Ectodermal cell (in vitro differentiated cells): ENCODE measurements at regions not wholly inside any gene's neighbourhood (a gene's known extent, or its start where the extent isn't known, plus 50 kb on each side); places are given as distances from the start of the nearest gene placed in this dataset.
"Not testable (repeated sequence)": the region's sequence is repeated elsewhere in the genome, so short reads cannot be mapped to it uniquely, and the experiment has no call there.

ENCODE experiments used
- H3K27ac ChIP-seq: 2 replicates; pipeline ENCODE4 v1.7.0; 2013; ENCODE audit warnings: mild to moderate bottlenecking, low read depth, low read length; ENCODE audit not compliant: insufficient read depth, poor library complexity, severe bottlenecking
- H3K27me3 ChIP-seq: 2 replicates; pipeline ENCODE4 v1.7.0; 2013; ENCODE audit warnings: mild to moderate bottlenecking, low read length; ENCODE audit not compliant: insufficient read depth, control insufficient read depth, poor library complexity, severe bottlenecking
- H3K36me3 ChIP-seq: one replicate; pipeline ENCODE4 v1.7.0; 2013; ENCODE audit warnings: low read length; ENCODE audit not compliant: control insufficient read depth, insufficient read depth
- H3K4me1 ChIP-seq: one replicate; pipeline ENCODE4 v1.7.0; 2013; ENCODE audit warnings: low read length; ENCODE audit not compliant: control insufficient read depth, insufficient read depth
- H3K4me3 ChIP-seq: 2 replicates; pipeline ENCODE4 v1.7.0; 2013; ENCODE audit warnings: low read depth, low read length, control low read depth; ENCODE audit not compliant: insufficient read depth
- H3K9me3 ChIP-seq: 2 replicates; pipeline ENCODE4 v1.7.0; 2013; ENCODE audit warnings: mild to moderate bottlenecking, low read length, moderate library complexity; ENCODE audit not compliant: control insufficient read depth
- WGBS, 2 experiments: methylation state at CpG; one replicate each; pipeline ENCODE4 v1.1.7; 2013; ENCODE audit warnings: missing lambda C conversion rate in 2 of 2; 5-methylcytosine and 5-hydroxymethylcytosine counted together

DNA sequence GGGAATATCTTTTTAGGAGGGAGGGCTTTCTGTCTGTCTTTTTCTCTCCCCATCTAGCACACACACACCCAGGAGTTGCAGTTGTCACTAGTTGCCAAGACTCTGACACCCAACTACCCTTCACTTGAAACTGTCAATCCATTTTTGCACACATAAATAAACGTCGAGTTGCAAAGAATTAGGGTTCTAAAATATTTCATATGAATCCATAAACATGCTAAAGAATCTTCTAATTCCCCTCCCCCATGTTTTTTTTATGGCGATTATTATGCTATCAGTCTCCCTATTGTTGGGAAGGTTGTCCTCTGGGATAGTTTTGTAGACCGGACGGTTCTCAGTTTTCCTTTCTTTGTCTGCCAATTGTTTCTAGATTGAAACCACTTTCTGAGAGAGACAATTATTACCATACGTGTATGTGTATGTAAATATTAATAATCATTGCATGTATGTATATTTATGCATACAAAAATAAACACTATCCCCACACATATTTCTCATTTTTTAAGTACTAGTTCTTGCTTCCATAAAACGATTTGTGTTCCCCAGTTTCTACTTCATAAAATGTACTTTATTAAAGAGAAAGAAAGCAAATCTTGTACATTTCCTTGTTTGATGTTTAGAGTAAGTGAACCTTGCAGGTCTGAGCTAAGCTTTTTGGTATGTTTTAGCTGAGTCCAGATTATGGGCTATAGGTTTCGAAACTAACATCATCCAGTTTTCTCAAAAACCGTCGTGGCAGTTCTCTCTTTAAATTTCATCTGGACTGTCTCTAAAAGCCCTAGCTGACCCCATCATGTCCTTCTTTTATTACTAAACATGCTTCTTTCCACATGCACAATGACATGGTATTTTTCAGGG, 165.0 kb upstream of the MPDZ start:
- Histone ChIP-seq H3K9me3 (no peaks in the 10 kb centered on the region), H3K4me1 (no peaks in the 10 kb centered on the region), H3K4me3 (no peak overlapping the region), H3K27me3 (no peaks in the 10 kb centered on the region), H3K36me3 (no peaks in the 10 kb centered on the region), H3K27ac (no peak overlapping the region)
- 82 to 93% methylated on average over 7 to 9 of the region's 10 CpGs for WGBS, 2 experiments

DNA sequence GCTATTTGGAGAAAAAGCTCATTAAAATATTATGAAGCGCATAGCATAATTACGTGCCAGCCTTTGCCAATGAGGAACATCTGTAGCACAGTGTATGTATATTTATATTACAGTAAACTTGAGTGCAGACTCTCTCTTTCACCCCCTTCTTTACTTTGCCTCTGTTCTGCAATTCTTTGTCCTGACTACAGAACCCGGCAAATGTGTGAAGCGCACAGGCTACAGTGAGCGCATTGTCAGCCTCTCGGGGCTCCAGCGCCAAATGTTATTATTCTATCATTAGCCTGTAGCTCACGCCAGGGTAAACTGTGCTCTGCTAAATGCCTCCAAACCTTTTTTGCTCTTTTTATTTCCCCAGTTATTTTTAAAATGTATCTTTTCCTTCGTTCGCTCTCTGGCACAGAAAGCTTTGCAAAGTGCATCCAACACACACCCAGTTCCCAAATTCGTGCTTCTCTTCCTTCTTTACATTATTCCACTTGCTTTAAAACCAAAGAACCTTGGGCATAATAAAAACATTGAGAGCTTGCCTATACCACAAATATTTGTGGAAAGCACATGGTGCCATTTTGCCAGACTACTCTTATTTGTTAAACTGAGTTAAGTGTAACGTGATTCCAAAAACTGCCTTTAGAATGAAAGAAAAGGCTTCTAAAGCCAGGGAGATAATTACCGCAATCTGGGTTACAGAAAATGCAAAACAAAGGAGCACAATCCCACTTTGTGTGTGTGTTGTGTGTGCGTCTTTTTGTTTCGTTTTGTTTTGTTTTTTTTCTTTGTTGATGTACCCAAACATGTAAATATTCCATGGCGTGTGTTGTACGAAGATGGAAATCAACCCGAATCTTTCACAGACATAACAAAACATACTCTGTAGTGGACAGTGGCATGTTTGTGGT, 164.1 kb upstream of the MPDZ start:
- Histone ChIP-seq H3K36me3 (no peaks in the 10 kb centered on the region), H3K4me3 (no peak overlapping the region), H3K4me1 (no peaks in the 10 kb centered on the region), H3K27ac (no peak overlapping the region), H3K9me3 (no peaks in the 10 kb centered on the region), H3K27me3 (no peaks in the 10 kb centered on the region)
- WGBS, 2 experiments = 88 to 90% methylated on average over 13 to 15 of the region's 18 CpGs

DNA sequence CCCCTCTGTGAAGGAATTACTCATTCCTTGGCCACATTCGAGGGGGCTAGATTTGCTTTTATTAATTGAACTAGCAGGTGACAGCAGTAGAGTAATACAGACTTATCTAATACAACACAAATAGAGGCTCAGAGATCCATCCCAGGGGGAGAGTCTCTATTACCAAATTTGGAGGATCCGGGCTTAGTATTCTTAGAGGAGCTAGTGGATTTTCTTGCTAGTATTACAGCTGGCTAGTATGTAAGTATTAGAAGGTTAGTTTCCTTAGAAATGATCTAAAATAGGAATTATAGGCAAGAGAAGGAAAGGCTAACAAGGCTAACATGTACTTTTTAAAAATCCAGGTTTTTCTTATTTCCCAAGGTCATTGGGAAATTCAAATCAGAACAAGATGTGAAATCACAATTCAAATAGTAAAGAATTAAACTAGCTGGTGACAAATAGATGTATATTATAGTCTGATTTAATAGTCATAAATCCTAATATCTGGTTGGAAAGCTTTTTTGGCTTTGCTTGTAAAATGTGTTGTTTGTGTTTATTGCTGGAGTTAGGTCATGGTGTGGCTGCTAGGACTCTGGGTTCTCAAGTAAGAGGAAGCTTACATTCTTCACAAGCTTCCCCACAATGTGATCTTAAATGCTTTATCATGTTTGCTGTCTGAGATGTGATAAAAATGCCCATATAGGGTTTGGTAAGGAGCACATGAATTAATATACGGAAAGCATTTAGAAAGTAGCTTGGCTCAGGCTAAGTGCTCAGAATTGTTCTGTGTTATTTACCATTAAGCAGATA, 160.4 kb upstream of the MPDZ start:
- Histone ChIP-seq H3K36me3 (no peaks in the 10 kb centered on the region), H3K4me1 (no peaks in the 10 kb centered on the region), H3K27me3 (no peaks in the 10 kb centered on the region), H3K27ac (no peak overlapping the region), H3K4me3 (no peak overlapping the region), H3K9me3 (no peaks in the 10 kb centered on the region)
- 89 to 94% methylated on average over 2 to 3 of the region's 3 CpGs for WGBS, 2 experiments

- Histone ChIP-seq H3K27me3 (no peaks in the 10 kb centered on the region), H3K4me1 (no peaks in the 10 kb centered on the region), H3K36me3 (no peaks in the 10 kb centered on the region), H3K9me3 (no peaks in the 10 kb centered on the region), H3K27ac (no peak overlapping the region), H3K4me3 (no peak overlapping the region)
- WGBS, 2 experiments = 88 to 100% methylated on average over 1 of the region's 1 CpG
Measured at GRCh38 chr9:13437866-13438265, 158.4 kb upstream of the MPDZ start.

DNA sequence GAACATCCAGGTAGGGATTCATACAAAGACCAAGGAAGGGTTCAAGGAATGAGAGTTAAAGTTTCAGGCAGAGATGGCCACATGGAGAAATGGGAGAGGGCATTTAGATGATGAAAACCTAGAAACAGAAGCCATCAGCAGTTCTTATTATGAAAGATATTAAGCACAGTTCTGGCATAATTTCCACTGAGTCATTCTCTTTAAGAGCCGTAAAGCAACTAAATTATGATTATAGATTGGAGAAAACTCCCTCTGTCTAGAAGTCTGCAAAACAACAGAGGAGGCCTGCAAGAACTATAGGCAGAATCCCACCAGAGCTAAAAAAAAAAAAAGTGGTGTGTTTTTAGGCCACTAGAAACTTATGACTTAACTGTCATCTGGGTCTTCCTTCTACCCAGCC, 157.1 kb upstream of the MPDZ start:
- H3K4me1 ChIP-seq = no peaks in the 10 kb centered on the region
- WGBS, 2 experiments = 93 to 100% methylated on average over 1 of the region's 1 CpG
- no peak overlapping the region for H3K27ac ChIP-seq
- H3K36me3 ChIP-seq = no peaks in the 10 kb centered on the region
- H3K9me3 ChIP-seq = no peaks in the 10 kb centered on the region
- H3K27me3 ChIP-seq = no peaks in the 10 kb centered on the region
- no peak overlapping the region for H3K4me3 ChIP-seq

DNA sequence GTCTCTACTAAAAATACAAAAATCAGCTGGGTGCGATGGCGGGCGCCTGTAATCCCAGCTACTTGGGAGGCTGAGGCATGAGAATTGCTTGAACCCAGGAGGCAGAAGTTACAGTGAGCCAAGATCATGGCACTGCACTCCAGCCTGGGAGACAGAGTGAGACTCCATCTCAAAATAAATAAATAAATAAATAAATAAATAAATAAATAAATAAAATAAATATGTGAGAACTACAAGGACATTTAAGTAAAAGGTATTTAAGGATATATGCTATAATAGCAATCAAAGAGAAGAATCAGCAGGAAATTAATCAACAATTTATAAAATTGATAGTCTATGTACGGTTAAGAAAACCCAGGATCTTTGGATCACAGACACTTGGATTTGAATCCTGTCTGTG, 154.0 kb upstream of the MPDZ start:
- H3K36me3 ChIP-seq, H3K4me1 ChIP-seq, H3K9me3 ChIP-seq, H3K4me3 ChIP-seq, H3K27ac ChIP-seq, H3K27me3 ChIP-seq: not testable (repeated sequence)
- WGBS, 2 experiments = 94 to 99% methylated on average over 4 of the region's 4 CpGs

DNA sequence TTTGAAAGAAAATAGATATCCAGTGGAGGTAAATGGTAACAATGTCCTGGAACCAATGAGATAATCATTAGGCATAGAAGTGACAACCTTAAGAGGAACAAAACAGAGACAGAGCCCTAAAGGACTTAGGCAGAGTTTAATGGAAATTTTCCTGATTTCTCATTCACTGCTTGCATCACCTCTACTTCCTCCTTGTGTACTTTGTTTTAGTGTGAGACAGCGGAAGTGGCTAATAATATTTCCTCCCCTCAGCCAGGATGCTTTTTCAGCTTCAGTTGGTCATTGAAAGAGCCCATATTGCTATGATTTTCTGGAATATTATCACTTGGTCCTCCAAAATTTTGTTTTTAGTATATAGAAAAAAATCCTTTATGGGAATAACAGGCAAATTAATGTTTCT, 153.4 kb upstream of the MPDZ start:
- 100% methylated on average over 1 of the region's 1 CpG for WGBS, 2 experiments

DNA sequence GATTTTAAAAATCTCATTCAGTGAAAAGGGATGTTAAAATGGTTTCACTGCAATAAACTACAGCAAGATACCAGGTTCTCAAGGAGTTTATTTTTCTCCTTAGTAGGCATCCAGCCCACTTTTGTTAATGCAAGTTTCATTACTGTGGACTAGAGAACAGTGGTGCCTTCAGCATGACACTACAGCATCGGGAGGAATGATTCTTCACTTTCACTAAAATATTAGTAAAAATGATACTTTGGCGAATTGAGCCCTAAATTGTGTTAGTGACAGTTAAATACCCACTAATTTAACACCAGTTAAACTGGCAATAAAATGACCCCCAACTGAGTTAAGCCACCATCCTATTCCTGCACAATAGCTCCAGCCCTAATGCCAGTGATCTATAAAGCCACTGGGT, 152.2 kb upstream of the MPDZ start:
- Histone ChIP-seq H3K4me3 (no peak overlapping the region), H3K27me3 (no peaks in the 10 kb centered on the region), H3K4me1 (peaks cover 4% of the 10 kb centered on the region), H3K36me3 (no peaks in the 10 kb centered on the region), H3K9me3 (no peaks in the 10 kb centered on the region), H3K27ac (no peak overlapping the region)
- WGBS, 2 experiments = 94 to 100% methylated on average over 1 to 2 of the region's 2 CpGs

More for the DNA sequence above, 153.4 kb upstream of the MPDZ start:
- Histone ChIP-seq H3K4me1 (peaks cover 4% of the 10 kb centered on the region), H3K27me3 (no peaks in the 10 kb centered on the region), H3K4me3 (no peak overlapping the region), H3K9me3 (no peaks in the 10 kb centered on the region), H3K27ac (no peak overlapping the region), H3K36me3 (no peaks in the 10 kb centered on the region)

DNA sequence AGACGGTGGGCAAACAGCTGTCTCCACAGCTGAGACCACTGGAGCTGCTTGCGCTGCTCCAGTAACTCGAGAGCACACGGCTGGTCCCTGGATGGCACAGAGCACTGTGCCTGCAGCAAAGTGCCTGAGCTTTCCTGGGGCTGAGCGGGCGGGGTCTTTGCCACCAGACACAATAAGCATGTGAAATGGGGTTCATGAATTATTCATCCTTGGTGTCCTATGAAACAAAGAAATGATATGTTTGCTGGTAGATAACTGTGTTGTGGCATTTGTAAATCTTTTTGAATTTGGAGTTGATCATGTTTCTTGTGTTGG, 151.7 kb upstream of the MPDZ start:
- 71 to 78% methylated on average over 6 of the region's 6 CpGs for WGBS, 2 experiments
- Histone ChIP-seq H3K4me3 (no peak overlapping the region), H3K36me3 (no peaks in the 10 kb centered on the region), H3K9me3 (no peaks in the 10 kb centered on the region), H3K27ac (no peak overlapping the region), H3K4me1 (peaks cover 4% of the 10 kb centered on the region), H3K27me3 (no peaks in the 10 kb centered on the region)
